Esophagus (tissue), 2 donors: ENCODE measurements at regions not wholly inside any gene's neighbourhood (a gene's known extent, or its start where the extent isn't known, plus 50 kb on each side); places are given as distances from the start of the nearest gene placed in this dataset.

ENCODE experiments used
- H3K27ac ChIP-seq, 2 donors: one replicate each; pipeline ENCODE4 v1.5.1; 2013; ENCODE audit warnings: low read depth in 2 of 2, mild to moderate bottlenecking in 2 of 2, inconsistent platforms in 1 of 2, low read length in 1 of 2, moderate library complexity in 1 of 2
- H3K27me3 ChIP-seq, 2 donors: one replicate each; pipeline ENCODE4 v1.6.1; 2013; ENCODE audit warnings: low read length in 2 of 2, control low read depth in 1 of 2, mild to moderate bottlenecking in 1 of 2; ENCODE audit not compliant: insufficient read depth in 2 of 2, control insufficient read depth in 1 of 2
- H3K36me3 ChIP-seq, 2 donors: one replicate each; pipeline ENCODE4 v1.6.1; 2013; ENCODE audit warnings: low read length in 1 of 2; ENCODE audit not compliant: control insufficient read depth in 2 of 2, insufficient read depth in 2 of 2
- H3K4me1 ChIP-seq, 2 donors: one replicate each; pipeline ENCODE4 v1.6.1; 2013; ENCODE audit warnings: low read length in 1 of 2; ENCODE audit not compliant: control insufficient read depth in 2 of 2, insufficient read depth in 2 of 2
- H3K4me3 ChIP-seq, 2 donors: one replicate each; pipeline ENCODE4 v1.5.1; 2013; ENCODE audit warnings: low read length in 2 of 2, mild to moderate bottlenecking in 2 of 2, low read depth in 1 of 2, moderate library complexity in 1 of 2
- H3K9me3 ChIP-seq, 2 donors: one replicate each; pipeline ENCODE4 v1.6.1; 2013; ENCODE audit warnings: mild to moderate bottlenecking in 2 of 2, low read depth in 1 of 2, low read length in 1 of 2, moderate library complexity in 1 of 2; ENCODE audit not compliant: control insufficient read depth in 2 of 2, insufficient read depth in 1 of 2
- WGBS, 2 donors: extraction: QIAGEN DNeasy Blood & Tissue Kit; methylation state at CpG; one replicate each; pipeline ENCODE4 v1.1.7; 2013; 5-methylcytosine and 5-hydroxymethylcytosine counted together
- donor health status: healthy with polysubstance abuse.
- donor health status: Bipolar disorder and iron deficiency.

- Histone ChIP-seq H3K36me3 (no peaks in the 10 kb centered on the region), H3K4me3 (no peak overlapping the region), H3K27me3 (no peaks in the 10 kb centered on the region), H3K9me3 (no peaks in the 10 kb centered on the region), H3K4me1 (no peaks in the 10 kb centered on the region), H3K27ac (no peak overlapping the region)
- WGBS, 2 donors: 74 to 77% methylated on average over 1 of the region's 1 CpG
These were observed 100.1 kb downstream of the SCP2D1 start for GRCh38 chr20:18913701-18914100.

- WGBS, 2 donors: 71 to 79% methylated on average over 2 of the region's 2 CpGs
- H3K27ac ChIP-seq: no peak overlapping the region
- no peaks in the 10 kb centered on the region for H3K36me3 ChIP-seq
- H3K4me1 ChIP-seq: no peaks in the 10 kb centered on the region
- H3K4me3 ChIP-seq: no peak overlapping the region
- no peaks in the 10 kb centered on the region for H3K9me3 ChIP-seq
- no peaks in the 10 kb centered on the region for H3K27me3 ChIP-seq
These were observed 101.2 kb downstream of the SCP2D1 start for GRCh38 chr20:18914796-18915195.

DNA sequence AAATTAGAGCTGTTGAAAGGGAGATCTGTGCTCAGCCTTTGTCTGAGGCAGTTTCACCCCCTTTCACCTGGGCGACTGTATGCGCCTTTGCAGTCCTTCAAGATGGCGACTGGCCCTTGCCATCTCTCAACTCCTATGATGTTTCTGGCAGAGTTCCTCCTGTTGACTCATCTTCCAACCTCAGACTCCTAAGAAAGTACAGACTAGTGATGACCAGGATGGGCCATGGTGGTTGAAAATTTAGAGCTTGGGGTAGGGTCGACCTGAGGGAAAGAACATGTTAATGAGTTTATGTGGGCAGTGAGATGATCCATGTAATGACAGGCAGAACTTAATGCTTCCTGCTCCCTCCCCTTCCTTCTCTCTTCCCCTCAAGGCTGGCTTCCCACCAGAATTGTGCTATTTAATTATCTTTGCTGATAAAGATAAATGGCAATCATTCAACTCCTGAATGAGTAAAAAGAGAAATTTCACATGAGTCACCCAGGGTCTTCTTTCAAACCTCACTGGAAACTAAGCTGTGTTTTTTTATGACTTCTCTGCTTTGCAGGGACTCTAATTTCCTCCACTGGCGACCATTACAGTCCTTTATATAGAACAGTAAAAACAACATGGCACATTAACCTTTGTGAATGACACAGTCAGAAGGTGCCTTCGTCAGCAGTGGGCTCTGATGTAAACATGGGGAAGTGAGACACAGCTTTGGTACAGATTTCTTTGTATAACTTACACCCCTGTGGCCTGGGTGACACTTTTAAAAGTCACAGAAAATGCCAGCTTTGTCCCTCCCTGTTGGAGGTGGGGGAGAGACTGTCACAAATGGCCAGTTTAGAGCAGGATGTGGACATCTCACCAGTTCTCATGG, 103.5 kb downstream of the SCP2D1 start:
- WGBS, 2 donors: 79 to 81% methylated on average over 6 of the region's 6 CpGs

GRCh38 chr20:18919996-18920395, 106.4 kb downstream of the SCP2D1 start:
- no peaks in the 10 kb centered on the region for H3K9me3 ChIP-seq
- H3K36me3 ChIP-seq: no peaks in the 10 kb centered on the region
- H3K4me1 ChIP-seq: no peaks in the 10 kb centered on the region
- no peak overlapping the region for H3K4me3 ChIP-seq
- no peaks in the 10 kb centered on the region for H3K27me3 ChIP-seq
- no peak overlapping the region for H3K27ac ChIP-seq
- WGBS, 2 donors: 80 to 84% methylated on average over 3 of the region's 3 CpGs

More for the DNA sequence above, 103.5 kb downstream of the SCP2D1 start:
- H3K27ac ChIP-seq: no peak overlapping the region
- no peaks in the 10 kb centered on the region for H3K4me1 ChIP-seq
- H3K9me3 ChIP-seq: no peaks in the 10 kb centered on the region
- no peak overlapping the region for H3K4me3 ChIP-seq
- no peaks in the 10 kb centered on the region for H3K36me3 ChIP-seq
- H3K27me3 ChIP-seq: no peaks in the 10 kb centered on the region

GRCh38 chr20:18921291-18921690, 107.7 kb downstream of the SCP2D1 start:
- no peak overlapping the region for H3K27ac ChIP-seq
- H3K9me3 ChIP-seq: no peaks in the 10 kb centered on the region
- H3K4me3 ChIP-seq: no peak overlapping the region
- WGBS, 2 donors: 75 to 86% methylated on average over 3 of the region's 3 CpGs
- H3K36me3 ChIP-seq: no peaks in the 10 kb centered on the region
- no peaks in the 10 kb centered on the region for H3K27me3 ChIP-seq
- no peaks in the 10 kb centered on the region for H3K4me1 ChIP-seq

GRCh38 chr20:18922251-18922650, 108.7 kb downstream of the SCP2D1 start:
- 64 to 67% methylated on average over 3 of the region's 3 CpGs for WGBS, 2 donors
- Histone ChIP-seq H3K27me3 (no peaks in the 10 kb centered on the region), H3K4me3 (no peak overlapping the region), H3K27ac (no peak overlapping the region), H3K36me3 (no peaks in the 10 kb centered on the region), H3K4me1 (no peaks in the 10 kb centered on the region), H3K9me3 (no peaks in the 10 kb centered on the region)

GRCh38 chr20:18922898-18923297, 109.3 kb downstream of the SCP2D1 start:
- Histone ChIP-seq H3K27ac (no peak overlapping the region), H3K9me3 (no peaks in the 10 kb centered on the region), H3K4me1 (no peaks in the 10 kb centered on the region), H3K36me3 (no peaks in the 10 kb centered on the region), H3K27me3 (no peaks in the 10 kb centered on the region), H3K4me3 (no peak overlapping the region)
- WGBS, 2 donors: 92 to 93% methylated on average over 2 of the region's 2 CpGs

- Histone ChIP-seq H3K9me3 (no peaks in the 10 kb centered on the region), H3K27me3 (no peaks in the 10 kb centered on the region)
These were observed 113.4 kb downstream of the SCP2D1 start for GRCh38 chr20:18926965-18927364.

DNA sequence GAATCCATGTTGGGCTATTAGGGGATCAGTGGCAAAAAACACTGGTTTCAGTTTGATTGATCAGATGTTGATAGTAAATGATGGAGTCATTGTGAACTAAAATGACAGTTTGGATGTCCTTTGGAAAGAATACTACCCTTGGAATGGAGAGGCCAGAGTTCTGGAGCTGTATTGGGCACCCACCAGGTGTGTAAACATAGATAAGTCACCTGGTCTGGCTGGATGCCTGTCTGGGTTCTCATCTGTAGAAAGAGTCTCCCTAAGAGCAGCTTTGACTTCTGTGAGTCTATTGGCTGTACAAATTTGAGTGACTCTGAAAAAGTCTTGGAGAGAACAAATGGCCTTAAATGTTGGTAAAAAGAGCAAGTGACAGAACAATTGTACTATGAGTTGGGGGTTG, 115.0 kb downstream of the SCP2D1 start:
- H3K4me3 ChIP-seq: no peak overlapping the region
- H3K27me3 ChIP-seq: no peaks in the 10 kb centered on the region
- H3K27ac ChIP-seq: no peak overlapping the region
- H3K4me1 ChIP-seq: no peaks in the 10 kb centered on the region
- no peaks in the 10 kb centered on the region for H3K36me3 ChIP-seq
- no peaks in the 10 kb centered on the region for H3K9me3 ChIP-seq

More at GRCh38 chr20:18926965-18927364, 113.4 kb downstream of the SCP2D1 start:
- no peaks in the 10 kb centered on the region for H3K36me3 ChIP-seq
- no peak overlapping the region for H3K27ac ChIP-seq
- H3K4me3 ChIP-seq: no peak overlapping the region
- H3K4me1 ChIP-seq: no peaks in the 10 kb centered on the region

- no peaks in the 10 kb centered on the region for H3K9me3 ChIP-seq
- no peak overlapping the region for H3K4me3 ChIP-seq
- H3K27me3 ChIP-seq: no peaks in the 10 kb centered on the region
- no peaks in the 10 kb centered on the region for H3K4me1 ChIP-seq
- WGBS, 2 donors: 95 to 98% methylated on average over 1 of the region's 1 CpG
- no peaks in the 10 kb centered on the region for H3K36me3 ChIP-seq
- H3K27ac ChIP-seq: no peak overlapping the region
These were observed 116.2 kb downstream of the SCP2D1 start for GRCh38 chr20:18929800-18930199.
